T1000 (cell line): ENCODE measurements at regions not wholly inside any gene's neighbourhood (a gene's known extent, or its start where the extent isn't known, plus 50 kb on each side); places are given as distances from the start of the nearest gene placed in this dataset.

ENCODE experiments used
- DNase-seq: peaks from one replicate; lab custom pipeline; 2025; ENCODE audit warnings: mixed read lengths; lab: John Stamatoyannopoulos, UW

GRCh38 chr1:5660141-5660935, 331.9 kb downstream of the NPHP4 start:
- no peak for DNase-seq

- no peak for DNase-seq
Measured at GRCh38 chr1:5659606-5660005, 332.6 kb downstream of the NPHP4 start.

- no peak for DNase-seq
Measured at GRCh38 chr1:5658340-5659316, 333.6 kb downstream of the NPHP4 start.

- DNase-seq, result no peak
Measured at GRCh38 chr1:5651964-5652821, 340.0 kb downstream of the NPHP4 start.

GRCh38 chr1:5651473-5651872, 340.8 kb downstream of the NPHP4 start:
- DNase-seq, result no peak

- DNase-seq, result no peak
Measured at GRCh38 chr1:5651027-5651410, 341.2 kb downstream of the NPHP4 start.

GRCh38 chr1:5650283-5651026, 341.8 kb downstream of the NPHP4 start:
- DNase-seq, result no peak

- DNase-seq, result no peak
Measured at GRCh38 chr1:5649795-5650194, 342.4 kb downstream of the NPHP4 start.

GRCh38 chr1:5649166-5649551, 343.1 kb downstream of the NPHP4 start:
- no peak for DNase-seq

- DNase-seq, result no peak
Measured at GRCh38 chr1:5648410-5649165, 343.6 kb downstream of the NPHP4 start.

GRCh38 chr1:5647234-5647633, 345.0 kb downstream of the NPHP4 start:
- no peak for DNase-seq

- no peak for DNase-seq
Measured at GRCh38 chr1:5646486-5647149, 345.6 kb downstream of the NPHP4 start.

GRCh38 chr1:5645929-5646328, 346.3 kb downstream of the NPHP4 start:
- no peak for DNase-seq

- no peak for DNase-seq
Measured at GRCh38 chr1:5645135-5645399, 347.2 kb downstream of the NPHP4 start.

- DNase-seq, result no peak
Measured at GRCh38 chr1:5644281-5645134, 347.7 kb downstream of the NPHP4 start.

GRCh38 chr1:5643360-5644107, 348.7 kb downstream of the NPHP4 start:
- DNase-seq, result no peak

GRCh38 chr1:5640845-5641244, 351.4 kb downstream of the NPHP4 start:
- DNase-seq, result no peak

GRCh38 chr1:5639106-5639722, 353.0 kb downstream of the NPHP4 start:
- no peak for DNase-seq
